Left lung (tissue), 4 donors: ENCODE measurements at regions not wholly inside any gene's neighbourhood (a gene's known extent, or its start where the extent isn't known, plus 50 kb on each side); places are given as distances from the start of the nearest gene placed in this dataset.

ENCODE experiments used
- ATAC-seq: fragments of 200-7000 bp; cut with Tn5 transposase; one replicate; pipeline ENCODE4 v1.9.1; 2020; ENCODE audit warnings: moderate library complexity
- DNase-seq, 4 donors: peaks; one replicate each; pipeline ENCODE4 v3.0.0-alpha.2; 2013 to 2020
- H3K27ac ChIP-seq, 2 donors: fragments of 200-600 bp; sonication (generic) in 1 of 2; one replicate each; pipeline versions ENCODE4 v1.5.0 to v1.8.0; 2020 to 2021
- H3K27me3 ChIP-seq, 2 donors: fragments of 200-600 bp; sonication (generic) in 1 of 2; one replicate each; pipeline versions ENCODE4 v1.5.0 to v1.8.0; 2020 to 2021
- H3K36me3 ChIP-seq, 2 donors: fragments of 200-600 bp; sonication (generic) in 1 of 2; one replicate each; pipeline versions ENCODE4 v1.5.0 to v1.8.0; 2020 to 2021
- H3K4me1 ChIP-seq, 2 donors: fragments of 200-600 bp; one replicate each; pipeline ENCODE4 v1.8.0; 2021
- H3K4me3 ChIP-seq, 2 donors: fragments of 200-600 bp; sonication (generic) in 1 of 2; one replicate each; pipeline versions ENCODE4 v1.5.0 to v1.8.0; 2020 to 2021; ENCODE audit warnings: mild to moderate bottlenecking in 1 of 2
- H3K9me3 ChIP-seq, 2 donors: fragments of 200-600 bp; sonication (generic) in 1 of 2; one replicate each; pipeline versions ENCODE4 v1.5.0 to v1.8.0; 2020 to 2021
- intact Hi-C, 2 donors: fragments of 100-400 bp; cut with DNase I; formaldehyde crosslinking; loops; one replicate each; pipeline versions ENCODE4 v1.11.2 to v1.14.2; 2022
- TF ChIP-seq, protein P1 (sequence below), 2 donors: fragments of 200-600 bp; sonication (generic) in 1 of 2; IDR thresholded peaks; one replicate each; pipeline versions ENCODE4 v1.5.0 to v1.8.0; 2021; ENCODE audit warnings: antibody characterized with exemption in 2 of 2
- donor health status: DM: no; HTN: yes; CAD: no.
- donor health status: DM: no; HTN: no; CAD: no.

DNA sequence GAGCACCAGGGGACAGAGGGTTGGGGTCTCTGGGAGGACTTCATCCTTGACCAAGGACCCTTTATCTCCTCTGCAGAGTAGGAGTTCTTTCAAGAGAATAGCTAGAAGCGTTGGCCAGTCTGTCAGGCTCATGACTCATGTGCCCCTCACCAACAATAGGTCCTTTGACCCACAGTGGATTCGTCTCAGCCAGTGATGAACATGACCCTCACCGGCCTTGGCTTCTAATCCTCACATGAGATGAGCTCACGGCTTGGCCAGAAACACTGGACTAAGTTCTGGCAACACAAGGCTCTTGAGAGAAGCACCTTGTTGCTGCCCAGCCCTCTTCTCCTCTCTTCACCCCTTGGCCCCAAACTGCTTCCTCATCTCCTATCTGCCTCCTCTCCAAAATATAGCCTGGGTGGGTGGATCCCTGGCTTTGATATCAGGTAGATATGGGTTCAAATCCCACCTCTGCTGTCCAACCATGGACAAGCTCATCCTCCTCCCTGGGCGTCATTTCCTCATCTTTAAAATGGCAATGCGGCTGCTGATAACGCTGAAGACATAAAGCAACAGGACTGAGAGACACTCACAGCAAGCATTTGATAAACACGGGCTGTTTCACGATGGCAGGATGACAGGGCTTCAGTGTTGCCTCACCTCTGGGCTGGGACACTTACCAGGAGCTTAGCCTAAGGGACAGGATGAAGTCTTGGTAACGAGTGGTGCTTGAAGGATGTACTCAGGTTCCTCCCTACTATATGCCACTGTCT is 446.7 kb upstream of the PROK2 start:
- DNase-seq (no peak), ATAC-seq (no peak)
- Histone ChIP-seq H3K27me3 (no peaks in the 10 kb centered on the region), H3K4me3 (no peak overlapping the region), H3K4me1 (no peaks in the 10 kb centered on the region), H3K9me3 (no peaks in the 10 kb centered on the region), H3K27ac (no peak overlapping the region), H3K36me3 (no peaks in the 10 kb centered on the region)
- TF ChIP-seq, protein P1, sequence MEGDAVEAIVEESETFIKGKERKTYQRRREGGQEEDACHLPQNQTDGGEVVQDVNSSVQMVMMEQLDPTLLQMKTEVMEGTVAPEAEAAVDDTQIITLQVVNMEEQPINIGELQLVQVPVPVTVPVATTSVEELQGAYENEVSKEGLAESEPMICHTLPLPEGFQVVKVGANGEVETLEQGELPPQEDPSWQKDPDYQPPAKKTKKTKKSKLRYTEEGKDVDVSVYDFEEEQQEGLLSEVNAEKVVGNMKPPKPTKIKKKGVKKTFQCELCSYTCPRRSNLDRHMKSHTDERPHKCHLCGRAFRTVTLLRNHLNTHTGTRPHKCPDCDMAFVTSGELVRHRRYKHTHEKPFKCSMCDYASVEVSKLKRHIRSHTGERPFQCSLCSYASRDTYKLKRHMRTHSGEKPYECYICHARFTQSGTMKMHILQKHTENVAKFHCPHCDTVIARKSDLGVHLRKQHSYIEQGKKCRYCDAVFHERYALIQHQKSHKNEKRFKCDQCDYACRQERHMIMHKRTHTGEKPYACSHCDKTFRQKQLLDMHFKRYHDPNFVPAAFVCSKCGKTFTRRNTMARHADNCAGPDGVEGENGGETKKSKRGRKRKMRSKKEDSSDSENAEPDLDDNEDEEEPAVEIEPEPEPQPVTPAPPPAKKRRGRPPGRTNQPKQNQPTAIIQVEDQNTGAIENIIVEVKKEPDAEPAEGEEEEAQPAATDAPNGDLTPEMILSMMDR (IDR thresholded peaks at IDR 0.05), result no peak
- intact Hi-C loops, result no loop called here

DNA sequence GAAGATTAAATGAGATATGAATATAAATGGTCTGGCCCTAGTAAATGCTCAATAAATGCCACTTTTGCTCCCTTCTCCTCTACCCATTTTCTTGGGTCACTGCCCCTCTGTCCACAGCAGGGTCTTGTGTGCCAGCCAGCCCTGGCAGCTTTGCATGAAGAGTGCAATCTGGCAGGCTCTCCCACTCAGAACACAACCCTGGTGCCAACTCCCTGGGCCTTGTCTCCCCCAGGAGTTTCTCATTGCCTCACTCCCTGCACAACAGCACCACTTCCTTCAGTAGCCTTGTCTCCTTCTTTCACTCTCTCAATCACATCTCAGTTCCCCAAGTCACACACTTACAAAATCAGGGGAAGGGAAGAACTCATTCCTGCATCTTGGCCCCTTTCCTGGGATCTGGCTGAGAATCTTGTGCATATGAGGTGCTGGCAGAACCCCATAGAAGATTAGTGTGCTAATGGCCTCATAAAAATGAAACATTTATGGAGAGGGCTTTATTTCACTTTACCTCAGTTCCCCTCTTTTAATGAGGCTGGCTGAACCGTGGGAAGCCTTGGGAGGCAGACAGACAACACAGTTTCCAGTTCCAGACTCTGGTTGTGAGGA is 445.9 kb upstream of the PROK2 start:
- Histone ChIP-seq H3K27ac (no peak overlapping the region), H3K4me3 (no peak overlapping the region), H3K27me3 (no peaks in the 10 kb centered on the region), H3K4me1 (no peaks in the 10 kb centered on the region), H3K36me3 (no peaks in the 10 kb centered on the region), H3K9me3 (peaks cover 0 to 7% of the 10 kb centered on the region in 2 donors)
- TF ChIP-seq, protein P1 (IDR thresholded peaks at IDR 0.05), result no peak
- intact Hi-C loops, result no loop called here
- DNase-seq (peak in 2 of 4 donors; percentile 67 to 84), ATAC-seq (no peak)

DNA sequence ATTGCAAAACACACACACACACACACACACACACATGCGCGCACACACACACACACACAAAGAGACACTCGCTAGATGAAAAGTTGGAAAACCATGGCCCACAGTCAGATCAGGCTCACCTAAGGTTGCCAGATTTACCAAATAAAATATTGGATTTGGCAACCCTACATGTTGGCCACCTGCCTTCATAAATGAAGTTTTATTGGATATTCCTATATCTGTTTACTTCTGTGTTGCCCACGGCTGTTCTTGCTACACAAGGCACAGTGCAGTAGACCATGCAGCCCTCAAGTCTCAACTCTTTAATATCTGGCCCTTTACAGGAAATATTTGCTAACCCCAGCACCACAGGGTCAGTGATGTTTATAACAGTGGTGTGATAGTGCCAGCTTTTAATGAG is 445.0 kb upstream of the PROK2 start:
- no peak for DNase-seq
- H3K9me3 ChIP-seq, result peaks cover 5 to 16% of the 10 kb centered on the region in 2 donors
- intact Hi-C loops, result no loop called here
- no peak overlapping the region for H3K4me3 ChIP-seq
- TF ChIP-seq, protein P1 (IDR thresholded peaks at IDR 0.05), result no peak
- no peak for ATAC-seq
- H3K36me3 ChIP-seq, result no peaks in the 10 kb centered on the region
- no peak overlapping the region for H3K27ac ChIP-seq
- H3K27me3 ChIP-seq, result no peaks in the 10 kb centered on the region
- no peaks in the 10 kb centered on the region for H3K4me1 ChIP-seq

DNA sequence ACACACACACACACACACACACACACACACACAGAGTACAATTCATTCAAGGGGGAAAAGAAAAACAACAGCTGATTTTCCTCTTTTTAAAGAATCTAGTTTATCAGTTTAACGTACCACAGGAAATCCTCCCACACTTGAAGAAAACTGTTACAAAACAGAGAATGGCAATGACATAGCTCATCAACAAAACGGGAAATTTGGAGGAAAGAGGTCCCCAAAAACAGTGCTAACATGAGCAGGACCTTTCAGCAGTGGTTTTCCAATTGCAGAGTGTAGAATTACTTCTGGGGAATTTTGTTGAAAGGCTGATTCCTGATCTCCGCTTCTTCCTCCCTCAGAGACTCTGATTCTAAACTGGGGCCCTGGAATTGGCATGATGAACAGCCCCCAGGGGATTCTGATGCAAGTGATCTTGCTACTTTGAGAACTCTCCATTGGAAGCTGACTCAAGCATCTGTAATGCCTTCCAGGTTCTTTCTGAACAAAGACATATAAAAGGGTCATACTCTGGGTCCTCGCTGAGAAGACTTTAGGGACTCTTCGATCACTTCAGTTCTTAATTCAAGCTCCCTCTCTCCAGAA is 442.6 kb upstream of the PROK2 start:
- H3K4me3 ChIP-seq, result no peak overlapping the region
- intact Hi-C loops, result no loop called here
- no peak for DNase-seq
- H3K27ac ChIP-seq, result no peak overlapping the region
- no peak for ATAC-seq
- TF ChIP-seq, protein P1 (IDR thresholded peaks at IDR 0.05), result no peak
- H3K36me3 ChIP-seq, result no peaks in the 10 kb centered on the region
- H3K4me1 ChIP-seq, result no peaks in the 10 kb centered on the region
- peaks cover 5 to 25% of the 10 kb centered on the region in 2 donors for H3K9me3 ChIP-seq
- no peaks in the 10 kb centered on the region for H3K27me3 ChIP-seq

DNA sequence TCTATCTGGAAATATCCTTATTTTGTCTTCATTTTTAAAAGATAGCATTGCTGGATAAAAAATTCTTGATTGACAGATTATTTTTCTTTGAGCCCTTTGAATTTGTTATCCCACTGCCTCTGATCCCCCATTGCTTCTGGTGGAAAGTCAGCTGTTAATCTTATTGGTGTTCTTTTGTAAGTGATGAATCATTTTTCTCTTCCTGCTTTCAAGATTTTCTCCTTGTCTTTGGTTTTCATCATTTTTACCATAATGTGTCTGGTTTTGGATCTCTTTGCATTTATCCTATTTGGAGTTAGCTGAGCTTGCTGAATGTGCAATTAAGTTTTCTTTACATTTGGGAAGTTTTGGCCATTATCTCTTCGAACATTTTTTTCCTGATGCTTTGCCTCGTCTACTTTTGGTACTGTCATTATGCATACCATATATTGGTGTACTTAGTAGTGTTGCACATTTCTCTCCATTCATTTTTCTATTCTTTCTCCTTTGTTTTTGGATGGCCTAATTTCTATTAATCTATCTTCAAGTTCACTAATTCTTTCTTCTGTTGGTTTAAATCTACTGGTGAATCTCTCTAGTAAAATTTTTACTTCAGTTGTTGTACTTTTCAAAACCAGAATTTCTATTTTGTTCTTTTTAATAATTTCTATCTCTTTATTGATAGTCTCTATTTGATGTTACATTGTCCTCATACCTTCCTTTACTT is 440.0 kb upstream of the PROK2 start:
- Histone ChIP-seq H3K4me1 (no peaks in the 10 kb centered on the region), H3K9me3 (peaks cover 5 to 25% of the 10 kb centered on the region in 2 donors), H3K27ac (no peak overlapping the region), H3K27me3 (no peaks in the 10 kb centered on the region), H3K4me3 (no peak overlapping the region), H3K36me3 (no peaks in the 10 kb centered on the region)
- ATAC-seq (no peak), DNase-seq (no peak)
- intact Hi-C loops, result no loop called here
- TF ChIP-seq, protein P1 (IDR thresholded peaks at IDR 0.05), result no peak
